Fibroblast of villous mesenchyme (primary cell): ENCODE measurements at regions not wholly inside any gene's neighbourhood (a gene's known extent, or its start where the extent isn't known, plus 50 kb on each side); places are given as distances from the start of the nearest gene placed in this dataset.
"Not testable (repeated sequence)": the region's sequence is repeated elsewhere in the genome, so short reads cannot be mapped to it uniquely, and the experiment has no call there.

Experiments
- DNase-seq: peaks from one replicate; pipeline ENCODE4 v3.0.0-alpha.2; 2010; ENCODE audit warnings: low read depth
- H3K4me3 ChIP-seq: 2 replicates; pipeline ENCODE4 v1.5.1; 2011; ENCODE audit warnings: low read depth, mild to moderate bottlenecking, low read length
- TF ChIP-seq, protein P1 (sequence below): IDR thresholded peaks from 2 replicates; pipeline ENCODE4 v1.5.1; 2012; ENCODE audit warnings: low read depth, mild to moderate bottlenecking, low read length; ENCODE audit not compliant: insufficient read depth

DNA sequence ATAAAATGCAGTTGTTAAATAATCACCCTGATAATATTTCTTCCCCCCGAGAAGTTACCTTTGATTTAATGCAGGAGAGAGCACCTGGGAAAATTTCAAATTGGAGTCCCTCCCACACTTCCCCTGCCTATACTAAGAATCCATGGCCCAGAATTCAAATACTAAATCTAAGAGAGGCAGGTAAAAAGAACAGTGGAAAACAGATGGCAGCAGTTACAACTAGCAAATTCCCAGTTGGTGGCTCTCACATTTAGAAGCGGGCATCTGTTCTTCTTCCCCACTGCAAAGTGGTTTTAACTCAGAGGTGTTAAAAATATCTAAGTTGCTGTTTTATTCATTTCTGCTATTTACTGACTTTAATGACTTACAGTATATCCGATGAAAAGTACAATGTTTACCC is 210.4 kb upstream of the ELAVL2 start:
- no peak for DNase-seq

DNA sequence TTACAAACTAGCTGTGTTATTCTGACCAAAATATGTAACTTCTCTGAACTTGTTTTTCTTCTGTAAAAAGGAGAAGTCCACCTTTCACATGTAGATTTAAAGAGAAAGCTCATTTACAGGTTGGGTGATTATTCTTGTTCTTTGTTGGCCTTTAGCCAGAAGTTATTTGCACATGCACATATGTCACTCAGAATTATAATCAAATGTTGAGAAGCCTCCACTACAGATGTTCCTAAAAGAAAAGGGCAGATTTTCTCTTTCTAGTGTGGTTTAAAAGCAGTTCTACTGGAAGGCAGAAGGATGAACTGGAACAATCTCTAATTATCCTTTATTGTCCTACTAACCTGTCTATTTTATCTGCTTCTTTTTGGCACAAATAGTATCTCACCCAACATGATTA is 209.8 kb upstream of the ELAVL2 start:
- DNase-seq = no peak
- no peak overlapping the region for H3K4me3 ChIP-seq
- TF ChIP-seq, protein P1, sequence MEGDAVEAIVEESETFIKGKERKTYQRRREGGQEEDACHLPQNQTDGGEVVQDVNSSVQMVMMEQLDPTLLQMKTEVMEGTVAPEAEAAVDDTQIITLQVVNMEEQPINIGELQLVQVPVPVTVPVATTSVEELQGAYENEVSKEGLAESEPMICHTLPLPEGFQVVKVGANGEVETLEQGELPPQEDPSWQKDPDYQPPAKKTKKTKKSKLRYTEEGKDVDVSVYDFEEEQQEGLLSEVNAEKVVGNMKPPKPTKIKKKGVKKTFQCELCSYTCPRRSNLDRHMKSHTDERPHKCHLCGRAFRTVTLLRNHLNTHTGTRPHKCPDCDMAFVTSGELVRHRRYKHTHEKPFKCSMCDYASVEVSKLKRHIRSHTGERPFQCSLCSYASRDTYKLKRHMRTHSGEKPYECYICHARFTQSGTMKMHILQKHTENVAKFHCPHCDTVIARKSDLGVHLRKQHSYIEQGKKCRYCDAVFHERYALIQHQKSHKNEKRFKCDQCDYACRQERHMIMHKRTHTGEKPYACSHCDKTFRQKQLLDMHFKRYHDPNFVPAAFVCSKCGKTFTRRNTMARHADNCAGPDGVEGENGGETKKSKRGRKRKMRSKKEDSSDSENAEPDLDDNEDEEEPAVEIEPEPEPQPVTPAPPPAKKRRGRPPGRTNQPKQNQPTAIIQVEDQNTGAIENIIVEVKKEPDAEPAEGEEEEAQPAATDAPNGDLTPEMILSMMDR = no peak

More for the DNA sequence above, 210.4 kb upstream of the ELAVL2 start:
- no peak overlapping the region for H3K4me3 ChIP-seq
- TF ChIP-seq, protein P1 = no peak

GRCh38 chr9:24011881-24012280 is 185.8 kb upstream of the ELAVL2 start:
- TF ChIP-seq, protein P1 = no peak
- DNase-seq = no peak
- no peak overlapping the region for H3K4me3 ChIP-seq

- DNase-seq = no peak
- TF ChIP-seq, protein P1 = no peak
- H3K4me3 ChIP-seq = no peak overlapping the region
Measured at GRCh38 chr9:24011009-24011717, 185.1 kb upstream of the ELAVL2 start.

DNA sequence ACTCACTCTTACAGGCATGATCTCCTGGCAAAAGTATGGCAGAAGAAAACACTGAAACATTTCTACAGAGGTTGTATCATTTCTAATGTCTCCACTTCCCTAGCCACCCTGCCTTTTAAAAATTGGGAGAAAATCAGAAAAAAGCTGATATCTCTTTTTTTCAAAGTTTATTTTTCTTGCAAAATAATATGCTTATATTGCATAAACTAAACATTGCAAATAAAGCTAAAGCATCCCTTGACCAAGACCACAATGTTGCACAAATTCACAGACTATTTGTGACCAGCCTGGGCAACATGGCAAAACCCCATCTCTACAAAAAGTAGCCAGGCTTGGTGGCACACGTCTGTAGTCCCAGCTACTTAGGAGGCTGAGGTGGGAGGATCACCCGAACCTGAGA is 183.3 kb upstream of the ELAVL2 start:
- H3K4me3 ChIP-seq = no peak overlapping the region
- TF ChIP-seq, protein P1 = no peak
- no peak for DNase-seq

DNA sequence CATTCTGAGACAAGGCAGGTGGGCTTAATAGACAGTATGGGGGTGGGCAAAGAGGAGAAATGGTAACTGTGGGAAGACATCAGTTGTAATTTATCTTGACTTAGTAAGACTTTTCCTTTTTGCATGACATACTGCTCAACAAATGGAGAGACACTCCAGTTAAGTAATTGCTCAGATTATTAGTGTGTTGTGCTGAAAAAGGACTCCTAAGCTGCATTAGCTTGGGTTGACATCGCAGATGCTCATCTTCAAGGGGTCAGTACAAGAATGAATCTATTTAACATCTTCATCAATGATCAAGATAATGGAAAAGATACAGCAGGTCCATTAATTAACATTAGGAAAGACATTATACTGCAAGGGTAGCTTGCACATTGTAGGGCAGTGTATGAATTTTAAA is 181.1 kb upstream of the ELAVL2 start:
- TF ChIP-seq, protein P1 = no peak
- H3K4me3 ChIP-seq = no peak overlapping the region
- no peak for DNase-seq

DNA sequence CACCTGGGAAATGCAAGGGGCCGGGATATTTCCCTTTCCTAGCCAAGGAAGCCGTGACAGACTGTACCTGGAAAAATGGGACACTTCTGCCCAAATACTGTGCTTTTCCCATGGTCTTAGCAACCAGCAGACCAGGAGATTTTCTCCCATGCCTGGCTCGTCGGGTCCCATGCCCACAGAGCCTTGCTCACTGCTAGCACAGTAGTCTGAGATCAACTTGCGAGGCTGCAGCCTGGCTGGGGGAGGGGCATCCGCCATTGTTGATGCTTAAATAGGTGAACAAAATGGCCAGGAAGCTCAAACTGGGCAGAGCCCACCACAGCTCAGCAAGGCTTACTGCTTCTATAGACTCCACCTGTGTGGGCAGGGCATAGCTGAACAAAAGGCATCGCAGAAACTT is 165.8 kb upstream of the ELAVL2 start:
- DNase-seq, H3K4me3 ChIP-seq: not testable (repeated sequence)
